Prostate gland (tissue), 2 donors: ENCODE measurements at regions not wholly inside any gene's neighbourhood (a gene's known extent, or its start where the extent isn't known, plus 50 kb on each side); places are given as distances from the start of the nearest gene placed in this dataset.

Experiments used
- DNase-seq: peaks from one replicate; pipeline ENCODE4 v3.0.0-alpha.2; 2019; ENCODE audit warnings: low spot score
- H3K27ac ChIP-seq, 2 donors: fragments of 200-600 bp; sonication (generic); 2 replicates each; pipeline ENCODE4 v1.5.1; 2017 to 2019
- H3K27me3 ChIP-seq: fragments of 200-600 bp; sonication (generic); replicated peaks from 2 replicates; pipeline ENCODE4 v1.5.1; 2019; ENCODE audit not compliant: insufficient read depth
- H3K36me3 ChIP-seq, 2 donors: fragments of 200-600 bp; sonication (generic); 1 replicate in 1 of 2; 2 replicates in 1 of 2; pipeline versions ENCODE4 v1.5.1 to v1.8.1; 2017 to 2019
- H3K4me1 ChIP-seq: fragments of 200-600 bp; sonication (generic); replicated peaks from 2 replicates; pipeline ENCODE4 v1.5.1; 2019
- H3K4me3 ChIP-seq, 2 donors: fragments of 200-600 bp; sonication (generic); 2 replicates each; pipeline ENCODE4 v1.5.1; 2017 to 2019
- H3K9me3 ChIP-seq: fragments of 200-600 bp; sonication (generic); 2 replicates; pipeline ENCODE4 v1.5.1; 2017
- POLR2A ChIP-seq: fragments of 450-650 bp; IDR thresholded peaks from one replicate; pipeline ENCODE4 v1.6.1; 2016; ENCODE audit warnings: antibody characterized with exemption, mild to moderate bottlenecking
- POLR2AphosphoS5 ChIP-seq: sonication (generic); formaldehyde crosslinking; IDR thresholded peaks from one replicate; pipeline ENCODE4 v1.6.1; 2017; ENCODE audit warnings: antibody characterized with exemption
- WGBS: methylation state at CpG from one replicate; pipeline ENCODE4 v1.1.5; 2018; 5-methylcytosine and 5-hydroxymethylcytosine counted together
- intact Hi-C: fragments of 100-400 bp; cut with DNase I; formaldehyde crosslinking; loops from one replicate; pipeline ENCODE4 v1.14.2; 2022
- TF ChIP-seq, protein P1 (sequence below), 4 experiments: fragments of 200-600 bp in 2 of 4; fragments of 450-650 bp in 2 of 4; sonication (generic) in 2 of 4; IDR thresholded peaks; 1 replicate in 3 of 4; 2 replicates in 1 of 4; pipeline ENCODE4 v1.5.1; 2016 to 2019; ENCODE audit warnings: antibody characterized with exemption in 4 of 4, mild to moderate bottlenecking in 2 of 4, moderate library complexity in 2 of 4

DNA sequence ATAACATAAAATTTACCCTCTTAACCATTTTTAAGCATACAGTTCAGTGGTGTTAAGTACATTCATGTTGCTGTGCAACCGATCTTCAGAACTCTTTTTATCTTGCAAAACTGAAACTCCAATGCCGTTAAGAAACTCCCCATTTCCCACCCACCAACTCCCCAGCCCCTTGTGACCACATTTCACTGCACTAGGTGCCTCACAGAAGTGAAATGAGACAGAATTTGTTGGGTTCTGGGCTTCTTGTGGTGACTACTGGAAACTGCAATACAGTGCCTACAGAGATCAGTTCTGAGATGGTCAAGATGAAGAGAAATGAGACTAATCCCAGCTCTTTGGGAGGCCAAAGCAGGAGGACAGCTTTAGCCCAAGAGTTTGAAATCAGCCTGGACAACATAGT lies 202.1 kb upstream of the SLC30A5 start:
- Histone ChIP-seq H3K36me3 (no peaks in the 10 kb centered on the region), H3K4me3 (no peak overlapping the region), H3K27me3 (no peaks in the 10 kb centered on the region), H3K9me3 (no peaks in the 10 kb centered on the region), H3K4me1 (no peaks in the 10 kb centered on the region), H3K27ac (no peak overlapping the region)
- intact Hi-C loops: no loop called here
- WGBS: 94% methylated on average over 2 of the region's 2 CpGs
- DNase-seq: no peak
- TF ChIP-seq POLR2A: no peak
- no peak for TF ChIP-seq POLR2AphosphoS5
- TF ChIP-seq, protein P1, sequence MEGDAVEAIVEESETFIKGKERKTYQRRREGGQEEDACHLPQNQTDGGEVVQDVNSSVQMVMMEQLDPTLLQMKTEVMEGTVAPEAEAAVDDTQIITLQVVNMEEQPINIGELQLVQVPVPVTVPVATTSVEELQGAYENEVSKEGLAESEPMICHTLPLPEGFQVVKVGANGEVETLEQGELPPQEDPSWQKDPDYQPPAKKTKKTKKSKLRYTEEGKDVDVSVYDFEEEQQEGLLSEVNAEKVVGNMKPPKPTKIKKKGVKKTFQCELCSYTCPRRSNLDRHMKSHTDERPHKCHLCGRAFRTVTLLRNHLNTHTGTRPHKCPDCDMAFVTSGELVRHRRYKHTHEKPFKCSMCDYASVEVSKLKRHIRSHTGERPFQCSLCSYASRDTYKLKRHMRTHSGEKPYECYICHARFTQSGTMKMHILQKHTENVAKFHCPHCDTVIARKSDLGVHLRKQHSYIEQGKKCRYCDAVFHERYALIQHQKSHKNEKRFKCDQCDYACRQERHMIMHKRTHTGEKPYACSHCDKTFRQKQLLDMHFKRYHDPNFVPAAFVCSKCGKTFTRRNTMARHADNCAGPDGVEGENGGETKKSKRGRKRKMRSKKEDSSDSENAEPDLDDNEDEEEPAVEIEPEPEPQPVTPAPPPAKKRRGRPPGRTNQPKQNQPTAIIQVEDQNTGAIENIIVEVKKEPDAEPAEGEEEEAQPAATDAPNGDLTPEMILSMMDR (IDR thresholded peaks at IDR 0.05): no peak

DNA sequence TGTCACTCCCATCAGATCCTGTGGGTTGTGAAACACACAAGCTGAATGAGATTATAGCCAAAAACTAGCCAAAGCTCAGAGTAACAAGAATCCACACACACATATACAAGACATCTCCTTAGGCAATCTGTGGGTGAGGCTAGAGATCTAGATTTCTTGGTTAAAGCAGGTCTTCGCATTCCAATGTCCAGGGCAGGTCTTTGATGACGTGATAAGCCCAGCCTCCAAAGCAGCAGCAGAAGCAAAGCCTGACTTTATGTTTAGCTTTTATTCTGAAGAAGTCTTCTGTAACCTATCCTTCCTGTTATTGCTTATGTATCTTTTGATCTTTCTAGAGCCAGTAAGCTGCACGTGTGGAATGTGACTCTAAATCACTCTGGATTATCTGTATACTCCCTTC lies 199.1 kb upstream of the SLC30A5 start:
- intact Hi-C loops: no loop called here
- no peaks in the 10 kb centered on the region for H3K9me3 ChIP-seq
- no peak overlapping the region for H3K27ac ChIP-seq
- H3K4me3 ChIP-seq: no peak overlapping the region
- H3K27me3 ChIP-seq: no peaks in the 10 kb centered on the region
- H3K36me3 ChIP-seq: no peaks in the 10 kb centered on the region
- DNase-seq: no peak
- TF ChIP-seq, protein P1 (IDR thresholded peaks at IDR 0.05): no peak
- TF ChIP-seq POLR2AphosphoS5 (no peak), POLR2A (no peak)
- WGBS: 65% methylated on average over 3 of the region's 3 CpGs
- H3K4me1 ChIP-seq: no peaks in the 10 kb centered on the region

DNA sequence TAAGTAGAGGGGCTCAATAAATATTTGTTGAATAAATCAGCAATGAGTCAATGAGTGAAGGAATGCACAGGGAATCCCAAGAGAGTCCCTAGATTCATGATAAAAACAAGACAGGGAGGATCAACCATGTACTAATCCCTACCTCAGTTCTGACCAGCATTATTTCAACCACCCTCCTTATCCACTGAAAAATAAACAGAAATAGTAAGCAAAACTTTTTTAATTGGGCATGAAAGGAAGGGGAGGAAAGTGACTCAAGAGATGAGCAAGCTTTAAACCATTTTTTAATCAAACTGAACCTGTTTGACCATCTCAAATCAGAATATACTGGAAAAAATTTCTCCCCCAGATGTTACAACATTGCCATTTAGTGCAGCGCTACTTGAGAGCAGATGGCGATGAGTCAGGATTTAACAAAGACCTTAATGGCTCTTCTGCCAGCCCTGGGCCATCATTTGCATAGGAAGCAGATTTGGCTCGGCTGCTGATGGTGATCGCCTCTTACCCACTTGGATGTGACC lies 194.8 kb upstream of the SLC30A5 start:
- H3K9me3 ChIP-seq: no peaks in the 10 kb centered on the region
- H3K4me1 ChIP-seq: no peaks in the 10 kb centered on the region
- no peak overlapping the region for H3K4me3 ChIP-seq
- no peak for DNase-seq
- intact Hi-C loops: no loop called here
- no peak overlapping the region for H3K27ac ChIP-seq
- no peaks in the 10 kb centered on the region for H3K36me3 ChIP-seq
- WGBS: 93% methylated on average over 4 of the region's 4 CpGs
- TF ChIP-seq, protein P1 (IDR thresholded peaks at IDR 0.05): no peak
- TF ChIP-seq POLR2AphosphoS5 (no peak), POLR2A (no peak)
- H3K27me3 ChIP-seq: no peaks in the 10 kb centered on the region

DNA sequence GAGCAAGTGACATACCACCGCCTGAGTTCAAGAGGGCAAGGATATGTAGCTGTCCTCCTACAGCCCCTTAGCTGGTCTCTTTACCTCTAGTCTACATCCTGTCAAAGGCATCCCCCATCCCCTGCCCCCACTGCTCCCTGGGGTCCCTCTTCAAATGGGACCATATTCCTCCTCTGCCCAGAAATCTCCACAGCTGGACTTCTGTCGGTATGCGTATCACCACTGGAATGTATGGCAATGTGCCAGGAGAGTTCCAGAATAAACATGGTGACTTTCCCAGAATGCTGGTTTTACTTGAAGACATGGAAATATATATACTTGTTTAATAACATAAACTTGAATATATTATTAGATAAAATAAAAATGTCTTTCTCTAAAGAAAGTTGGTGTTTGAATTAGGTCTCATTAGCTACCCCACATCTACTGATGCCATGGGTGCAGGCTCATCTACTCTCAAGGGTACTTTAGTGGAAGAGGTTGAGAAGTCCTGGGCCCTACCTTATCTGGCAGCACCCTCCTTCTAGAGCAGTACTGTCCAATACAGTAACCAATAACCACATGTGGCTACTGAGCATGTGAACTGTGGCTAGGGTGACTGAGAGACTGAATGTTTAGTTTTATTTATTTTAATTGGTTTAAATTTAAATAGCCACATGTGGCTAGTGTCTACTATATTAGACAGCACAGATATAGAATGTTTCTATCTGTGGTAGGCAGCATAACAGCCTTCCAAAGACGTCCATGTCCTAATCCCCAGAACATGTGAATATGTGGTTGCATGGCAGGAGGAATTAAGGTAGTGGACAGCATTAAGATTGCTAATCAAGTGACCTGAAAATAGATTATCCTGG lies 181.7 kb upstream of the SLC30A5 start:
- Histone ChIP-seq H3K4me1 (no peaks in the 10 kb centered on the region), H3K9me3 (no peaks in the 10 kb centered on the region), H3K4me3 (no peak overlapping the region), H3K36me3 (no peaks in the 10 kb centered on the region), H3K27me3 (no peaks in the 10 kb centered on the region), H3K27ac (no peak overlapping the region)
- DNase-seq: no peak
- intact Hi-C loops: no loop called here
- TF ChIP-seq POLR2A (no peak), POLR2AphosphoS5 (no peak)
- TF ChIP-seq, protein P1 (IDR thresholded peaks at IDR 0.05): no peak
- 73% methylated on average over 4 of the region's 4 CpGs for WGBS

DNA sequence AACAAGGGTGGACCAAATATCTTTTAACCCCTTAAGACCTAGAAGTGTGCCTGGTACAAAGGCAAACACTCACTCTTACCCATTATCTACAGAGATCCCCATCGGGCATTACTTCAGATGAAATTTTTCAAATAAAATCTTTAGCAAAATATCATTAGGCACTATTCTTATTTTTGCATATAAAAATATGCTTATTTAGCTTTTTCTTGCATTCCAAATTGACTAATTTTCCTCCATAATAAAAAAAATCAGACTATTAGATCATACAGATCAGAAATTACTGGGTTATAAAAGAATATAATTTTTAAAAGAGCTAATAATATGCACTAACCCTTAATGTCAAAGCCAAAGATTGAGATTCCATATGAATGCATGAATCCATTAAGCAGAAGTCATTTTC lies 178.7 kb upstream of the SLC30A5 start:
- intact Hi-C loops: no loop called here
- Histone ChIP-seq H3K4me3 (no peak overlapping the region), H3K27ac (no peak overlapping the region), H3K36me3 (no peaks in the 10 kb centered on the region), H3K4me1 (no peaks in the 10 kb centered on the region), H3K27me3 (no peaks in the 10 kb centered on the region), H3K9me3 (no peaks in the 10 kb centered on the region)
- 92% methylated on average over 1 of the region's 1 CpG for WGBS
- TF ChIP-seq POLR2A (no peak), POLR2AphosphoS5 (no peak)
- TF ChIP-seq, protein P1 (IDR thresholded peaks at IDR 0.05): no peak
- DNase-seq: no peak
